GM12872 (cell line): ENCODE measurements at regions not wholly inside any gene's neighbourhood (a gene's known extent, or its start where the extent isn't known, plus 50 kb on each side); places are given as distances from the start of the nearest gene placed in this dataset.

Experiments used
- CTCF ChIP-seq: IDR thresholded peaks from 3 replicates; pipeline ENCODE4 v1.5.1; 2011; ENCODE audit warnings: low read depth, mild to moderate bottlenecking, low read length, moderate library complexity; ENCODE audit not compliant: insufficient read depth

GRCh38 chr6:122347280-122347679 lies 52.2 kb upstream of the HSF2 start:
- no peak for TF ChIP-seq CTCF

- TF ChIP-seq CTCF: no peak
These were observed 51.7 kb upstream of the HSF2 start for GRCh38 chr6:122347751-122348150.
